ENCODE measurements at regions not wholly inside any gene's neighbourhood (a gene's known extent, or its start where the extent isn't known, plus 50 kb on each side); places are given as distances from the start of the nearest gene placed in this dataset.

GRCh38 chr5:93071710-93072109 is 509.3 kb downstream of the NR2F1-AS1 start:
- DNase-seq (ENCODE audit: extremely low spot score): no peak
- TF ChIP-seq CTCF (IDR thresholded peaks at IDR 0.05; ENCODE audit: control extremely low read depth, extremely low read depth, low read depth, missing control alignments): no peak
- POLR2A ChIA-PET: no interaction called here
- CTCF ChIA-PET: no interaction called here

- ChIA-PET CTCF (no interaction called here), POLR2A (no interaction called here)
- DNase-seq (ENCODE audit: extremely low spot score): no peak
- no peak for TF ChIP-seq CTCF (IDR thresholded peaks at IDR 0.05; ENCODE audit: control extremely low read depth, extremely low read depth, low read depth, missing control alignments)
Observed at GRCh38 chr5:93070938-93071337, 510.1 kb downstream of the NR2F1-AS1 start.

GRCh38 chr5:93069276-93069675 is 511.7 kb downstream of the NR2F1-AS1 start:
- ChIA-PET CTCF (no interaction called here), POLR2A (no interaction called here)
- no peak for DNase-seq (ENCODE audit: extremely low spot score)

GRCh38 chr5:93062548-93062947 is 518.5 kb downstream of the NR2F1-AS1 start:
- POLR2A ChIA-PET: no interaction called here
- no peak for DNase-seq (ENCODE audit: extremely low spot score)
- CTCF ChIA-PET: no interaction called here
- no peak for TF ChIP-seq CTCF (IDR thresholded peaks at IDR 0.05; ENCODE audit: control extremely low read depth, extremely low read depth, low read depth, missing control alignments)

More at GRCh38 chr5:93069276-93069675, 511.7 kb downstream of the NR2F1-AS1 start:
- TF ChIP-seq CTCF (IDR thresholded peaks at IDR 0.05; ENCODE audit: control extremely low read depth, extremely low read depth, low read depth, missing control alignments): no peak

GRCh38 chr5:93058309-93058708 is 522.7 kb downstream of the NR2F1-AS1 start:
- DNase-seq (ENCODE audit: extremely low spot score): no peak
- ChIA-PET CTCF (interaction anchor here (1.1 to 1.9 kb wide), 3 partner anchors 8 to 21 kb away, joined by 3 to 6 read pairs (median 6); no protein-coding TSS in a partner anchor), POLR2A (no interaction called here)
- no peak for TF ChIP-seq CTCF (IDR thresholded peaks at IDR 0.05; ENCODE audit: control extremely low read depth, extremely low read depth, low read depth, missing control alignments)

GRCh38 chr5:93057311-93057710 is 523.7 kb downstream of the NR2F1-AS1 start:
- CTCF ChIA-PET: interaction anchor here (1.5 to 1.9 kb wide), 2 partner anchors 9 to 20 kb away, joined by 6 read pairs; no protein-coding TSS in a partner anchor
- no peak for TF ChIP-seq CTCF (IDR thresholded peaks at IDR 0.05; ENCODE audit: control extremely low read depth, extremely low read depth, low read depth, missing control alignments)
- POLR2A ChIA-PET: no interaction called here
- no peak for DNase-seq (ENCODE audit: extremely low spot score)

GRCh38 chr5:93055971-93056370 is 525.0 kb downstream of the NR2F1-AS1 start:
- DNase-seq (ENCODE audit: extremely low spot score): no peak
- POLR2A ChIA-PET: no interaction called here
- no peak for TF ChIP-seq CTCF (IDR thresholded peaks at IDR 0.05; ENCODE audit: control extremely low read depth, extremely low read depth, low read depth, missing control alignments)
- CTCF ChIA-PET: no interaction called here

Measured in GM10248 (cell line).